DLD1 (cell line): ENCODE measurements at regions not wholly inside any gene's neighbourhood (a gene's known extent, or its start where the extent isn't known, plus 50 kb on each side); places are given as distances from the start of the nearest gene placed in this dataset.

ENCODE experiments used
- in situ Hi-C: cut with HindIII; loops from 2 replicates; pipeline ENCODE4 v1.10.0; 2017; ENCODE audit warnings: low sequenced_read_pairs

DNA sequence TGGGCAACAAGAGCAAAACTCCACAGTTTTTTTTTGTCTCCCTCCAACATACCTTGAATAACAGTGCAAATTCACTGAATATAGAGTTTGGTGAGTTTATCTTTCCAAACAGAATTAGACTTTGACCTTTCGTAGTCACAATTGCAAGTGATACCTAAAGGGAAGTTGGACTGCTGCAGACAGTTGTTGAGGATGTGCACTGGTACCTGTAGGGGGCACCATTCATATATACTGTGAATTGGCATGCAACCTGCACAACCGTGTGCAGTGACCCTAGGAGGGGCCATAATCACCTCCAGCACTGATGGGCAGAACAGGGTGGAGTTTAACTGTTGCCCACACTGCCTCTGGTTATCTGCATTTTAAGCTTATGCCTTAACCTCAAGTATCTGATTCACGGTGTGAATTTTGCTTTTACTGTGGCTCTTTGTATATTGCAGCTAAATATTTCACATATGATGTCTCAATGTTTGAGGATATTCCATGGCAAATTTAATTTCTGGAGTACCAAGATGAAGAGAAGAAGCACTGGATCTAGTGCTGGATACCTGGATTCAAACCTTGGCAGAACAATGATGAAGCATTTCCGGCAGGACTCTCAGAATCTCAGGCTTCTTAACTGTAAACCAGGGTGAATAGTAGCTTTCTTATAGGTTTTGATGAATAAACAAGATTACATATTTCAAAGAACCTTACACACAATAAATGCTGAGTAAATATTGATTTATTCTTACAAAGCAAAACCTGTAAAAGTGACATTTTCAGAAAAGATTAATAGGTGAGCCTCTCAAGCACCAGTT is 144.3 kb downstream of the ACTBL2 start:
- in situ Hi-C loops, result no loop called here

DNA sequence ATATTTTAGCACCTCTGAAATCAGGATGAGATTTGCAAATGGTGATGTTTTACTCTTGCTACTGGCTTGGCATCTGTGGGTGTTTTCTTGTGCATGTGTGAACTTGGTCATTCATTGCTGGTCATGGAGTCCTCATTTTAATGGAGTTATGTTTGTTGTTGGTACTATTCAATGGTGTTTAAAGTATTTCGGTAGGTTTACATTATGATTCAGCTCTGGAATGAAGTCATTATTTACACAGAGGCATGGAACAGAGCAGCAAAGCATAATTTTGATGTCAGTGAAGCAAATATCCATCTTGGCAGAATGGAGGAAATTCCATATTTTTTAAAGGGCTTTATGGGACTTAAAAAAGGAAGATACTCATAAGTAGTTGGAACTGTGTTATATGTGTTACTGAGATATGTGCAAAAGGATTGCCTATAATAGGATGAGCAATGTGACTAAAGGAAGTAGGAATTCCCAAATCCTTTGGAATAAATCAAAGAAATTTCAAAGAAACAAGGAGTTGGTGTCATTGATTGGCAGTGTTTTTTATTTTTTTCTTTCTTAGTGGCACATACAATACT is 147.4 kb downstream of the ACTBL2 start:
- in situ Hi-C loops, result no loop called here

DNA sequence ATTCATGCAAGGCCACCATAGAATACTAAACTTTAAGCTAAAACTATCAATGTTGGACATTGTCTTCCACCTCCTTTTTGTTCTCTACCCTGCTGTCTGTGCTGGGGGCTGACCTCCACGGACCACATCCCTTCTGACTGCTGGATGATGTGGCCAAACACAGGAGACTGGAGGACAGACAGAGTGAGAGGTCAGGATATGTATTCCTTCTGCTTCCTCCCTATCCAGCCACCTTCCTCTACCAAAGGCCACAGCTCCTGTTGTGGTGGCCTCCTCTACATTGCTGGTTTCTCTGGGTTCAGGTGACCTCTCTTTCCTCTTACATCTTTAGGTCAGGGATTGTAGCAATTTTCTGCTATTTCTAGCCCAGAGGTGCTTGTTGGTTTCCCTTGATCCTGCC is 148.1 kb downstream of the ACTBL2 start:
- in situ Hi-C loops, result no loop called here

DNA sequence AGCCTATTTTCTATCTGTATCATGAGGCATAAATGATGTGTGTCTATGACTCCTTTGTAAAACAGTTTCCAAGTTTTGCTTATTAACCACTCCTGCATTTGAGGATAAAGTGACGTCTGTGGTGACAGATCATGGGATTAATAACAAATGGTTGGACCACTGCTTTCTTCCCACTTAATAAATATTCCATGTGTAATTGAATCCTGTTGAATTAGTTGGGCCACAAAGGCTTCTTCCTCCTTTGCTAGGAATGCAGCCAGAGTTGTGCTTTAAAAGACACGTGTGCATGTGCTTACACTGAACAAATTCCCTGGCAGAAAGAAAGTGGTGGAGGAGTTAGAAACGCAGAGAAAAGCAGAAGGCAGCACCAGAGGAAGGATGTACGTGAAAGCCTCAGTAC is 150.2 kb downstream of the ACTBL2 start:
- in situ Hi-C loops, result no loop called here

DNA sequence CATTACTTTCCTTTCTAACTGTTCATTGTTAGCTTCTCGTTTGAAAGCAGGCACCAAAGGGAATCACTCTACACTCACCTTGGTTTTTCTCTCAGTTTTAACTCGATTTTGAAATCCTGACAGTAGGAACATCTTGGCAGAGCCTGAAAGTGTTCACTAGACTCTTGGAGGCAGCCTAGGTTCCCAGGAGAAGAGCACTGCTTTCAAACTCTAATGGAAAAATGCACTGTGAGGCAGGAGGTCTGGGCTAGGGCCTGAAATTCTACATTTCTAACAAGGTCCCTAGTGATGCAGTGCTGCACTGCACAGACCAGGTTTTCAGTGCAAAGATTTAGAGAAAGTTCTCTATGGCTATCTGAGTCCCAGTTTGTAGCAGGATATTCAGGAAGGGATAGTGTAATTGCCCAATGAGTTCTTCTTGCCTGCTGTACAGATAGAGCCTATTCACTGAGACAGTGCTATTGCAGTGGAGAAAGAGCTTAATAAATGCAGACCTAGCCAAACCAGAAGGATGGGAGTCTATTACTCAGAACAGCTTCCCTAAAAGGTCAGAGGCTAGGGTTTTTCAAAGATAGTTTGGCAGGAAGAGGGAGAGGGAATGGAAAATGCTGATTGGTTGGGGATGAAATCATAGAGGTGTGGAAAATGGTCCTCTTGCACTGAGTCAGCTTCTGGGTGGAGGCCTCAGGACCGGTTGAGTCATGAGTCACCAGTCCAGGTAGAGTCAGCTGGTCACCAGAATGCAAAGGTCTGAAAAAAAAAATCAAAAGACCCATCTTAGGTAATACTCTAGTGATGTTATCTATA is 153.9 kb downstream of the GPBP1 start:
- in situ Hi-C loops, result no loop called here

DNA sequence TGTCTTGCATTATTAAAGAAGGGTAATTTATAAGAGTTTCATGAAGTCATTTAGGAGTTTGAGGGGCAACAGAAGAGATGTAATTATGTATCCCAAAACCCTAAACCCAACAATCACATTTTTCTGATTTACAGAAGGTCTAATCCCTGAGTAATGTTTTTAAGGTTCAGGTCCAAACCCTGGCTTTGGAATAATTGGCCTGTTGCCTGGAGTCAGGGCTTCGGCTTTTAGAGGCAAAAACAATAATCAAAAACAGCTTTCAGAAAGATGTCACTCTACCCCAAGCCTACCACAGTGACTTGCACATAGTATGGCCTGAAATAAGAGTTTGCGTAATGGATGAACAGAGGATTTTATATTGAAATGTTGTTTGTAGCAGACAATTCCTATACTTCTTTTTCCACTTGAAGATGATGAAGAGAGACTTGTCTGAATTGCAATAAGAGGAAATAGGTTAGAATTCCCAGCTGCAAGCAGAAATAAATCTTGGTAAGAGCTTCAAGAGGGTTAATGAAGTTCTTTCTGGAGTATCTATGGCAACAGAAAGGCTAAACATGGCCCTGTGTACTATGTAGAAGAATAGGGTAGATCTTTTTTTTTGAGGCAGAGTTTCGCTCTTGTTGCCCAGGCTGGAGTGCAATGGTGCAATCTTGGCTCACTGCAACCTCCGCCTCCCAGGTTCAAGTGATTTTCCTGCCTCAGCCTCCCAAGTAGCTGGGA is 152.0 kb downstream of the GPBP1 start:
- in situ Hi-C loops, result no loop called here

DNA sequence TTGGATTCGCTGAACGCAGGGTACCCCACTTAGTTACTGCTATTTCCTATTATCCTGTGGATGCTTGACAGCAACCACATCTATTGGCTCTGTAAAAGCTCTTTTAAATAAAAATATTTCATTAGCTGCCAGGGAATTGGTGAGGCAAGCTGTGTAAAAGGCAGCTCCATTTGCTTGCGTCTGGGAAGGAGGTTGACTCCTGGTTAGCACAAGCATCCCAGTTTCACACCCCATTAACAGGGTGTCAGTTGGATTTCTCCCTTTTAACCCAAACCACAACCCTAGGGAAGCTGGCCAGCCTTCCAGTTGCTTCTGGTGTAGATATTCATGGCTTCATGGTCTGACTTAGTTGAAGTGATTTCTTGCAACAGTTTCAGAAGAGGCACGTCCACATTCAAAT is 151.0 kb downstream of the GPBP1 start:
- in situ Hi-C loops, result loop anchor here (25.0 kb wide), 1 partner anchor 1137 kb away; the partner anchor contains the start of gene PLK2

DNA sequence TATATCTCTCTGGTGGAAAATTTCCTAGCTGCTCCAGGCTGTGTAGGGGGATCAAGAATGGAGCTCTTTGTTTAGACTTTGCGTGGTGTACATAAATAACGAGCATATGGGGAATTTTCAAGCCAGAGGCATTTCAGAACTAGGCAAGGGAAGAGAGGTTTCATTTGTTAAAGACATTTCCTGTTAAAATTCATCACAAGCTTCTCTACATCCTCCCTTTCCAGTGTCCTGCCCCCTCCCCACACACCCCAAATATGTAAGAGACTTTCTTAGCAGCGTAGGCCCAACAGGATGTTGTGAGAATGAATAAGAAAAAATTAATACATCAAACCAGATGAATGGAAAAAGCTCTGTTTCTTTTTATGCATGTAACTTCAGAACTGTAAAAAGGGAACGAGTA is 150.3 kb downstream of the GPBP1 start:
- in situ Hi-C loops, result loop anchor here (25.0 kb wide), 1 partner anchor 1138 kb away; the partner anchor contains the start of gene PLK2

DNA sequence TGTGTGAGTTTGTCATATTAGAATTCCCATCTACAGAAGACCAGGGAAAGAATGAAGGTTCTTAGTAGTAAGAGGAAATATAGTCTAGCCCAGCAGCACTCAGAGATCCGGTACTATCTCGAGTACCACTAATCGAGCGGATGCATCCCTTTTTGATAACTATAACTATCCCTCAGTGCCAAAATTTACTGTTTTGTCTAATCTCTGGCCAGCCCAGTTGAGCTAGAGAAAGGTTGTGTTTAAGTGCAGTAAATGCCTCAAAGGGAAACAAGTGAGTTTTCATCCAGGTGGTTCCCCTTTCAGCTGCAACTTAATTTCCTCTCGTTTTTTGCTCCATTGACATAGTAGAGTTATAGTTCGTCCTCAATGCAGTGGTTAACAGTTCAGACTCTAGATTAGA is 146.7 kb downstream of the GPBP1 start:
- in situ Hi-C loops, result loop anchor here (25.0 kb wide), 1 partner anchor 1142 kb away; the partner anchor contains the start of gene PLK2

DNA sequence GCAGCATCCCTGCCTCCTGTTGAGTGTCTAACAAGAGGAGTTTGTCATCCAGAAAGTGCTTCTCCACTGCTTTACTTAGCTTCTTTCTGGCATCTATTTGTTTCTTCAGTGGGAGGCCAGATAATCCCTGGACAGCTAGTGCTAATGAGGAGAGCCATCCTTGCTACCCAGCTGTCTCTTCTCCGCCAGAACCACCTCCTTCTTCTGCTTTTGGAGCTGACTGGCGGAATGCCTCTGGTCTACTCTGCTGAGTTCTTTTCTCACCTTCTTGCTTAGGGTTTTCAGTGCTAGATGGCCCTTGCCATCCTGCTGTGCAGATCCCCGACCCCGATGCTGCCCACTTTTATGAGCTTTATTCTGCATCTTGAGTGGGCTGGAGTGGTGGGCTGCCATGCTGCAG is 145.8 kb downstream of the GPBP1 start:
- in situ Hi-C loops, result loop anchor here (25.0 kb wide), 1 partner anchor 1143 kb away; the partner anchor contains the start of gene PLK2

DNA sequence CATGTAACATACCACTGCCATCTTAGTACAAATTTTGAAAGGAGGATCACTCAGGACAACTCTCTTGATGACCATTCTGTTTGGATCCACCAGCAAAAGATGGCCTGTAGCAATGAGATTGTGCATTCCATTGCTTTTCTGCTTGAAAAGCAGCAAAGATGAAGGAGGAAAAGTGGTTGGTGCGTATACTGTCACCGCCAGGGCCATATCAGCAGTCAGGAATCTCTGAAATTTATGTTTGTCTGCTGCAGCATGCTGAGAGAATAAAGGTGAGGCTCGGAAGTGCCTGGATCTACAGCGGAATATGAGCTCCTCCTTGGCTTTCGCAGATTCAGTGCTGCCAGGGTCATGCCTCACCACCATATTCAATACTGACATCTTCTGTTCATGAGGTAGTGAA is 144.4 kb downstream of the GPBP1 start:
- in situ Hi-C loops, result loop anchor here (25.0 kb wide), 1 partner anchor 1144 kb away; the partner anchor contains the start of gene PLK2

DNA sequence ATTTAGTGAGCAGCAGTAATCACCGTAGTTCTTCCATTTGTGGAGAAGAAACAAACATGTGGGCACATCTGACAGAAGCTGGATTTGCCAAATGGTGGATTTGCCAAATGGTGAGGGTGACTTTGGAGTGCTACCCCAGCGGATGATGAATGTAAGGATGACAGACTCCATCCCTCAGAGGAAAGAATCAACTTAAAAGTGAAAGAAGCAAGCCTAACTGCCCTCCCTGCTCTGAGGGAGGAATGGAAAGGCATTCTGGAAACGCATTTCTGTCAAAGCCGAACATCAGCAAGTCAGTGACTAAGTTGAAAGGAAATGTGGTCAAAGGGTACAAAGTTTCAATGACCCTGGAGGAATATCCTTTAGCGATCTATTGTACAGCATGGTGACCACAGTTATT is 143.5 kb downstream of the GPBP1 start:
- in situ Hi-C loops, result loop anchor here (25.0 kb wide), 1 partner anchor 1145 kb away; the partner anchor contains the start of gene PLK2

DNA sequence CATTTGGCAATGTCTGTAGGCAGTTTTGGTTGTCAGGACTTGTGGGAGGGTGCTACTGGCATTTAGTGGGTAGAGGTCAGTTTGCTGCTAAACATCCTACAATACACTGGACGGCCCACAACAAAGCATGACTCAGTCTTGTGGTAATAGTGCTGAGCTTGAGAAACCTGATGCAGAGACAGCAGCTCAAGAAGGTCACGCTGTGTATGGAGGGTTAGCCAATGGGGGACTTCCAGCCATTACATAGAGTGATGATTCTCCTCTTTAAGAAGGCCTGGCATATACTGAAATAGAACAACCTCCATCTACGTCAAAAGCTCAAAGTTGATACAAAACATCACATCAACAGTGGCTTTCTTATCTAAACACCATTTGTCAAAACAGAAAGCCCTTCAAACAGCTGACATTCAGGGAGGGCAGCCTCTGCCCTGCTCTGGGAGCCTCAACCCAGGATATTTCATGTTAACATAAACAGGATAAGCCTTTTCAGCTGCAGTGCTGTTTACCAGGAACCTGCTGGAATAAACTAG is 143.0 kb downstream of the GPBP1 start:
- in situ Hi-C loops, result loop anchor here (25.0 kb wide), 1 partner anchor 1145 kb away; the partner anchor contains the start of gene PLK2

DNA sequence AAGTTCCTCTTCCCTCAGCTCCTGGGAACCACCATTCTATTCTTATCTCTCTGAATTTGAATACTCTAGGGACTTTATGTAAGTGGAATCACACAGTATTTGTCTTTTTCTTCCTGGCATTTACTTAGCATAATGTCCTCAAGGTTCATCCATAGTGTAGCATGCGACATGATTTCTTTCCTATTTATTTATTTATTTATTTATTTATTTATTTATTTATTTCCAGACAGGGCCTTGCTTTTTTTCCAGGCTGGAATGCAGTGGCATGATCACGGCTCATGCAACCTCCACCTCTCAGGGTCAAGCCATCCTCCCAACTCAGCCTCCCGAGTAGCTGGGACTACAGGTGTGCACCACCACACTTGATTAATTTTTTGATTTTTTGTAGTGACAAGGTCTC is 142.1 kb downstream of the GPBP1 start:
- in situ Hi-C loops, result loop anchor here (25.0 kb wide), 1 partner anchor 1146 kb away; the partner anchor contains the start of gene PLK2
